DMS114 treated with DMSO at 0.1 percent for 48 hours (cell line): ENCODE measurements at regions not wholly inside any gene's neighbourhood (a gene's known extent, or its start where the extent isn't known, plus 50 kb on each side); places are given as distances from the start of the nearest gene placed in this dataset.

Source experiments
- DNase-seq: peaks from one replicate; lab custom pipeline; 2025; ENCODE audit not compliant: unreplicated experiment; lab: John Stamatoyannopoulos, UW

DNA sequence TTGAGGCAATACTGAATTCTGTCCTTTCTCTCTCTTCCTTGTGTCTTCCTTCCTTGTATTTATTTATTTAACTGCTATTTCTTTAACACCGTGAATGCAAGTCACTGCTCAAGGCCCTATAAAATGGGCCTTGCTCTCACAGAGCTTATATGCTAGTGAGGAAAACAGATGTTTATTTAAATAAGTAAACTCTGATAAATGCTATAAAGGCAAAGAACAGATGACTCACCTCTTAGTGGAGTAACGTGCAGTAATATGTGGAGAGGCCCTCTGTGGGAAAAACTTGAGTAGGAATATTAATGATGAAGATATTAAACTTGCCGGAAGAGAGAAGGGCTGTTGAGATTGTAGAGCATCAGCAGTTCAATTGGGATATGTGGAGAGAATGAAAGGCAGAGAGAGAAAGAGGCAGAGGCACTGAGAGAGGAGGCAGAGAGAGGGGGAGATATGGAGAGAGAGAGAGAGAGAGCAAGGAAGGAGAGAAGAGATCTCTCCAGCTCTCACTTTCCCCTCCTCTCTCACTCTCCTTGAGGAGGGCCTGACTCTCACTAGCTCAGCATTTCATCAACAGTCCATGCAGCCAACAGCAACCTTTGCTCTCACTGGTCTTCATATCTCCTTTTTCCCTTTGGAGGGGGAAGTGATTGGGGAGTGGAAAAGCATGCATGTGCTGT, 322.2 kb downstream of the LMX1A start:
- DNase-seq: no peak

DNA sequence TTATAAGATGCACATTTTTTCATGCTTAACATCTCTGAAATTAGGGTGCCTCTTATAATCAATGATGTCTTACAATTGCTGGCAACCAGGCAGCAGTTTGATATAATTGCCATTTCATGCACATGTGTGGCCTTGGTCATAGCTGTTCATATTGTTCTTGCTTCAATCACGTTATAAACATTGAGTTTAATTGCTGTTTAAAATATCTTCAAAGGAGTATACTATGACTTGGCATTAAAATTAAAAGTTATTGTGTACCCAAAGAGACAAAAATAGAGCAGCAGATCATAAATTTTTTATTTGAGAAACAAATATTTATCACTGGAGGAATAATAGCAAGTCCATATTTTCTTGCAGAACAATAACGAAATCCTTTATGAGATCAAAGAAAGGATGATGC, 325.5 kb downstream of the LMX1A start:
- no peak for DNase-seq

DNA sequence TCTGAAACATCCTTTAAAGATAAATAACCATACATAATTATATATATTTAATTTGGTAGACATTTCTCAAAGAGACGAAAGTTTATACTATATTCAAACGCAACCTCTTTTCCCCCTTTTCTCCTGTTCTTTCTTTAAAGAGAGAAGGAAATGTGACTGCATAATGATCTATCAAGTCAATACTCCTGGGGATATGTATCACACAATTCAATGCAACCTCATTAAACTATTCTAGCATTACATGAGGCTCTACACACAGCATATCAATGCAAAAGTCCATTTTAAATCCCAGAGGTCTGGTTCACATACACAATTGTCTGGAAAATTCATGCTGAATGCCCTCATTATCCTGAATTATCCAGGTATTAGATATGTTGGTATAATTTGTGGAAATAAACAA, 330.7 kb downstream of the LMX1A start:
- DNase-seq: no peak

DNA sequence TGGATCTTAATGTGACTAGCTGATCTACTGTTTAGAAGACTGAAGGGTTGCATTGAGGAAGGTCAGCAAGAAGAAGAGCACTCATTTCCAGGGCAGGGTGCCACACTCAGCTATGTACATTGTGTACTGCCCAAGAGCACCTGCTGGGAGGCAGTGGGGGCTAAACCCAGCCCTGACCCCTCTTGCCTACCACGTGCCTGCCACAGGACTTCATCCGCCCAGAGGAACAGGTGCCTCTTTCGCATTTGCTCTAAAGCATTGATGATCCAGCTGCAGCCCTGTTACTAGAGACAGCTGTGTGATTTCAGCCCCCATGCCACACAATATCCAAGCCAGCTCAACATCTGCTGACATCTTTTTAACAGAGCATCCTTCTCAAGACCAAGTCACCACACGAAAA, 341.8 kb downstream of the LMX1A start:
- DNase-seq: no peak

DNA sequence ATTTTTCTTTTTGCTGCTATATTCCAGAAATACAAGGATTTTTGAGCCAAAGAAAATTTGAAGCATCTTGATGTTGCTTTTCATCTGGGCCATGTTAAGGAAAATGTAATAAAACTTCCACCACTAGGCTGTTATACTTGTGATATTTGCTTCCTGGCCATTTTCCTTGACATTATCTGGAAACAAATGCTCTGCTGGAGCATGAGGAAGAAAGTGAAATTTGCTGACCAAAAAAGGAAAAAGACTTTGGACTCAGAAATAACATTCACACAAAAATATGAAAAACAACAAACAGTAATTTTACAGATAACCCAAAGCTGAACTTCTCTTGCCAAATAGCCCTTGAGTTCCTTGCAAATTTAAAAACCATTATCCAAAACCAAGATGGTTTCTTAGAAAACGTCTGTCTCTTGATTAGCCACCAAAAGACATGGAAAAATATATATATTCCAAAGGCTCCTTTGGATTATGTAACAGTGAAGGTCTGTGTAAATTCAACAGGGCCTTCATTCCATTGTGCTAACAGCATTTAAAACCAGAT, 344.5 kb downstream of the LMX1A start:
- DNase-seq: no peak

DNA sequence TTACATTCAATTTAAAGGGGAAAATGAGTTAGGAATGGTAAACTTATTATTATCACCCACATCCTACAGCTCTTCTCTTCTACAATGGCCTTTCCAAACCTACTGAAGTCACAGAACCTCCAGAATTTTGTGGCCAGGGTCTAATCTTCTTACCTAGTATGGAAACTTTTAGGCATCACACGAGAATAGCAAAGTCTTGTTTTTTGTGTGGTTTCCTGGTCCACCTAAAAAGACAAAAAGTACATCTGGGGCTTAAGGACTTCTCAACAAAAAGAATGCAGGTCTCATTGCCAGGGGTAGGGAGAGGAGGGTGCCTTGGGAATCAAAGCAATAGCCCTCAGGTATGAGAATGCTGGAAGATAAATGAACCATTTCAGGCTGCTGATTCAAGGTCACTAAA, 345.3 kb downstream of the LMX1A start:
- no peak for DNase-seq

DNA sequence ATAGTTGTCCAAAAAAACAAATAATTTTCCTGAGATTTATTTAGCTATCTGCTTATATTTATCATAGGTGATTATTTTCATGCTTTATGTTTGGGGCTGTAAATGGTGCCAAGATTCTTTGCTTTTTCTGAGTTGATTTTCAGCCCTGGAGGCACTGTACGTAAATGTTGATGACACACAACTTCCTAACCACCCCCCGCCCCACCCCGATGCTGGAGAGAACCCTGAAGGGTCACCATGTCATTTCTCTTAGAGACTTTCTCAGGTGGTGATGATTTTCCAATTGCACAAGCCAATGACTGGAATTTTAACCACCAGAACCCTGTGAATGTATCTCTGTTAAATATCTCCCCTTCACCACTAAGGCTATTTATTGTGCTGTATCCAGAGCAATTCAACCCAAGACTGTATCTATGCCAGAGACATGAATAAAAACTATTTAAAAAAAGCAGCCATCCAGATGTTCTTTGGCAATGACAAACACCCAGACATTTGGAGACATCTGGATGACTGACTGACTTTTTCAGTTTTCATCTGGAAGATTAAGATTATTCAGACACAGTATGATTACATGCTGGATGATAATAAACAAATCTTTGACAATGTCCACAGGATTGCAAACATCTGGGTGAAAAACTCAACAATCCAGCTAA, 346.0 kb downstream of the LMX1A start:
- DNase-seq: no peak

DNA sequence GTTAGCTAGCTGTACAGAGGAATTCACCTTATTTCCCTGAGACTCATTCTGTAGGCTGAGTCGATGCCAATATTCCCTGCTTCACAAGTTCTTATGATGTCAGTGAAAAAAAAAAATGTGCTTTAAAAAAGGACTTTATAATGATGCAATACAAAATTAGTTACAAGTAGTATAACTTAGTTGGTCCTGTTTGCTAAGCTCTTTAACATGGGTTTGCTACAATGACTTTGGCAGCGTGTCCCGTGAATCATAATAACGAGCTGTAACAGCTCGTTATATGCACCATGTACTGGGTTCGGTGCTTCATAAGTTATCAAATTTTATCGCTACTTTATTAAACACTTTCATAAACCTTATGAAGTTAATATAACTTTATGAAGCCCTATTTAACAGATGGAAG, 349.7 kb downstream of the LMX1A start:
- no peak for DNase-seq

DNA sequence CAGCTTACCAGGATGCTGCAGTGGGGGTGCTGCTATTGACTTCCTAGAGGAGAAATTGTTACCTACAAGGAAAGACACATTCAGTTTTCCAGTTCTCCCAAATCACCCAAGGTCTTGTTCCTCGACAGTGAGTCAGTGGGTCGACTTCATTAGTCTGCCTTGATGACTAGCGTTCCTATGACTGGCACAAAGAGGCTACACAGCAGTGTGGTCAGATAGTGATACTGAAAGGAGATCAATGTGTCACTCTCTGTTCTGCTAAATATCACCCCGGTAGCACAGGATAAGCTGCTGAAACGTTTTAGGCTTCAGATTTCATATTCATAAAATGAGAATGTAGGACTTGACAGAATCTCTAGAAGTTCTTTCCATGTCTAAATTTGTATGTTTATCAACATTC, 357.4 kb downstream of the LMX1A start:
- no peak for DNase-seq

DNA sequence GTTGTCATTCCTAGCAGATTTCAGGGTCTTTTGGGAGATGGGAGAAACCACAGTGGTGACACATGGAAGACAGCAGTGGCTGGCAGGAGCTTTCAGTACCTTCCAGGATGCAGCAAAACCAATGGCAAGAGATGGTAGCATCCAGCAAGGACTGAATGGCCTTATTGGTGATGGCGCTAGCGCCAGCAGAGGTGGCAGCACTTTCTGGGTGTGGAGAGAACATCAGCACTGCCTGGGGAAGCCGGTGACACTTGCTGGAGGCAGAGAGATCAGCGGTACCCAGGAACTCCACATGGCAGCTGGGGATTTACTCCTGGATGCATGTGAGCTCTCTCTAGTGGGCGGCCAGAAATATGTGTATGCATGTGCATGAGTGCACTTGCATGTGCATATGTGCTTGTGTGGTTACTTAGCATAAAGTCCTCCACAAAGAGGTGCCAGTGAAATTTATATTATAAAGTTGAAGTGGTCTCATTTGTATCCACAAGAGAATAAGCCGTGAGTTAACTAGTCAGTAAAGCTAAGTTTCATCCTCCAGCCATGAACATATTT, 364.7 kb downstream of the LMX1A start:
- DNase-seq: no peak

DNA sequence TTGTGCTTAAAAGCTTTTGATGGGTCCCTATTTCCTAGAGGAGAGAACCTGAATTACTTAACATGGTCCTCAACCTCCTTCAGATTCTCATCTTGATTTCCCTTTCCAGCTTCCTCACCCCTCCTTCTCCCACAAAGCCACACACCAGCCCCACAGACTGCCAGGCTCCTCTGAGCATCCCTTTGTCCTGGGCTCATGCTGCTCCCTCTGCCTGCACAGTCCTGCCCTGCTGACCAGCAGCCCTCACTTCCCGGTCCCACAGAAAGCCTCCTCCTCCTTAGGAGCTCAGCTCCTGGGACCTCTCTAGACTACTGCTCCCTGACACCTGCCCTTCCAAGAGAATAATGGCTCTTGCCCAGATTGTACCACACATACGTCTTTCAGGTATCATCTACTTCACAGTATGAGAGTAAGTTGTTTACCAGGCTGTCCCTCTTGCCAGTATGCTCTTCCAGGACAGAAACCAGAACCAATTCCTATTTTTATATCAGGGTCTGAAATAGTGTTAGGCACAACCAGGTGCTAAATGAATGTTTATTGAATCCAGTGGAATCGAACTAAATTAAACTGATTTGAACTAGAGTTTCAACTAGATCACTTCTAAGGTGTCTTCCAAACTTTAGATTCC, 373.4 kb downstream of the LMX1A start:
- DNase-seq: no peak

DNA sequence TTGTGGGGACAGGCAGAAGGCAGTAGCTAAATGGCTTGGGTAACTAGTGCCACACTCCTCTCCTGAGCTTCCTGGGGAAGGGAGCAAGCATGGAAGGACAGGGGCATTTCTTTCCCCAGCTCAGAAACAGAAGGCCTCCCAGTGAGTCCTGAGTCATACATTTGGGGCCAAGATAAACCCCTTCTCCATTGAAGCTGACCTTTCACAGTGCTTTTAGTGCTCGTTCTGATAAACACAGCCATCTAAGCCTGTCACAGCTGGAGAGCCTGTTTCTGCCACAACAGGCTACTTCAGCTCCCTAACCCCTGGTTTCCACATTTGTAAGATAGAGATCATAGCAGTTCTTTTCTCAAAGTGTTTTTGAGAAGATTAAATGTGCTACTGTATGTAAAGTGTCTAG, 374.0 kb downstream of the LMX1A start:
- no peak for DNase-seq

DNA sequence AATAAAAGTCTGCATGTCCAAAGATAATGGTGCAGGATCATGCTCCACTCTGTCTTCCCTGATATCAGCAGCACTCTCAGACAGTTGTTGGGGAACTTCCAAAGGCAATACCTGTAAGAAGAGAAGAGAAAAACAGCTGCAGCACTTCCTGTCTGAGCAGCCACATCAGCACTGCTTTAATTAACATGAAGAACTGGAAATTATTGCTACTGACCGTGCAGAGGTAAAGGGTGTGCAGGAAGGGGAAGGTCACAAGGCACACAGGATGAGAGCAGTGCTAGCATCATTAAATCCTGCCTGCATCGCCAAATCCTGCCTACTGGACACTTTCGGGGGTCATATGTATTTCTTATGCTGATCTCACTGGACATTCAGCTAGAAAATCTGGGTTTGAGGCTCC, 379.0 kb downstream of the LMX1A start:
- no peak for DNase-seq

DNA sequence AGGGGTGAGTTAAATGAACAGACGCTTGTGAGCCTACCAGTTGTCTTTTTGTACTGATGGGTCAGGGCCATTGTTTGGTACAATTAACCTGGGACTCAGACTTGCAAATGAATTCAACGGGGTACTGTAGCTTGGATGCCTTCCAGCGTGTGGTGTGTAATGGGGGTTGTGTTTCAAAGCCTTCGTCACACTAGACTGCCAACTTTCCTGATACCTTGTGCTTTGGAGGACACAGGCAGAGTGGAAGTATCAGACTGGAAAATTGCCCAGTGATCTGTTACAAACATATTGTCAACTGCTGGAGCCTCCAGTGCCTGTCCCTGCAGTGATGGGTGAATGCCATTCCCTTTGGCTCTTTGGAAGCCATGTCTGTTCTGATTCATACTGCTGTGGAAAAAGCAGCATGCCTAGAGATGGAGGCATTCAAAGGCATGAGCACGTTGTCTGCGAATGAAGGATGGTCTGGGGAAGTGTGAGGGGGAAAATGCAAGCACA, 384.5 kb downstream of the LMX1A start:
- DNase-seq: no peak

DNA sequence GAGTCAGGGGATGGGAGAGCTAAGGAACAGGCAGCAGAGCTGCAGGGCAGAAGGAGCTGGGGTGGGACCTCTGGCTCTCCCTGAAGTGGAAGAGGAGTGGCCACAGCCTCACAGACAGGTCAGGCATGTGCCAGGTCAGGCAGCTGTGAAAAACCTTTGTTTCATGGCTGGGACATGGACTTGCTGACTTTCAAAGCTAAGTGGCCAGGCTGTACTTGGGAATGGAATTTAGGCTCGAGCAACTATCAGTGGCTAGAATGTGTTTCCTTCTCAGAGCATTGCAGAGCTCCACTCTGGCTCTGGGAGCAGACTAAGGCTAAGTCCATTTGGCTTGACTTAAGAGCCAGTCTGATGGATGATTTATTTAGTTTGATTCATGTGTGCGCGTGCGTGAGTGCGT, 385.1 kb downstream of the LMX1A start:
- DNase-seq: no peak

DNA sequence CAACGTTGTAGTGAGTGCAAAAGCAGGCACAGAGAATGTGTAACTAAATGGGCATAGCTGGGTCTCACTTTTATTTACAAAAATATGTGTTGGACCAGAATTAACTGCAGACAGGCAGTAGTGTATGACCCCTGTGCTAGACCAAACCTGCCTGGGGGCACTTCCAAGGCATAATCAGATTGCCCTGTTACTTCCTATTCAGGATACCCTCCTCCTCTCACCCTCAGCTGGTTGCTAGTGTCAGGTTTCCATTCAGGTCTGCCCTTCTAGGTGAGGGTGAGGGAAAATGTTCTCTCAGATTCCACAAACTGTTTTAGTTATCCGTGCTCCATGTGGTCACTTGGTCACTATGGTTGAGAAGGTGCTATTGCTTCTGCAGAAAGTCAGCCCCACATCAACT, 387.3 kb downstream of the LMX1A start:
- DNase-seq: no peak

DNA sequence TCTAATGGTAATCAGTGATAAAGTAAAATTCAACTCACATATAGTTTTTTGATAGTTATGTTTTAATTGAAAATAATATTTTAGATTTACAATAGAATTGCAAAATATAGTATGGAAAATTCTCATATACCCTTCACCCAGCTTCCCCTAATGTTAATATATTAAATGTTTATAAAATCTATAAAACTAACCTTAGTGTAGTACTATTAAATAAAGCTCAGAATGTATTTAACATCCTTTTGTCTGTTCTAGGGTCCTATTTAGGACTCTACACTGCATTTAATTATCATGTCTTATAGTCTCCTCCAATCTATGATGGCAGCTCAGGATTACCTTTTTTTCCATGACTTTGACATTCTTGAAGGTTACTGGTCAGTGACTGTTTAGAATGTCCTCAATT, 389.2 kb downstream of the LMX1A start:
- DNase-seq: no peak

DNA sequence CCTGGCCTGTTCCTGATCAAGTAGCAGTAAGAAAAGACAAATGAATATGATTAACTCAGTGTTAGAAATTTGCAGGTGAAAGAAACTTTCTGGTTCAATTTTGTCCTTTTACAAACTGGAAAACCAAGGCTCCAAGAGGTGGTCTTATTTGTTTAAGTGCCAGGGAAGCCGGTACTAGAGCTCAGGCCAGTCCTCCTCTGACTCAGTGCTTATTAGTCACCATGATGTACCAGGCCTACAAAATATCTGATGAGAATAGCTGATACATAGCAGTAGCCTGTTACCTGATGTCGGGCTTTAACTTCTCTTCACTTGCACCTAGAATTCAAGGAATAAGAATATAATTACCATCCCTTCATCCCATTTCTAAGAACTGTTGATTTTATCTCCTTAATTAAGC, 394.8 kb downstream of the LMX1A start:
- DNase-seq: no peak

DNA sequence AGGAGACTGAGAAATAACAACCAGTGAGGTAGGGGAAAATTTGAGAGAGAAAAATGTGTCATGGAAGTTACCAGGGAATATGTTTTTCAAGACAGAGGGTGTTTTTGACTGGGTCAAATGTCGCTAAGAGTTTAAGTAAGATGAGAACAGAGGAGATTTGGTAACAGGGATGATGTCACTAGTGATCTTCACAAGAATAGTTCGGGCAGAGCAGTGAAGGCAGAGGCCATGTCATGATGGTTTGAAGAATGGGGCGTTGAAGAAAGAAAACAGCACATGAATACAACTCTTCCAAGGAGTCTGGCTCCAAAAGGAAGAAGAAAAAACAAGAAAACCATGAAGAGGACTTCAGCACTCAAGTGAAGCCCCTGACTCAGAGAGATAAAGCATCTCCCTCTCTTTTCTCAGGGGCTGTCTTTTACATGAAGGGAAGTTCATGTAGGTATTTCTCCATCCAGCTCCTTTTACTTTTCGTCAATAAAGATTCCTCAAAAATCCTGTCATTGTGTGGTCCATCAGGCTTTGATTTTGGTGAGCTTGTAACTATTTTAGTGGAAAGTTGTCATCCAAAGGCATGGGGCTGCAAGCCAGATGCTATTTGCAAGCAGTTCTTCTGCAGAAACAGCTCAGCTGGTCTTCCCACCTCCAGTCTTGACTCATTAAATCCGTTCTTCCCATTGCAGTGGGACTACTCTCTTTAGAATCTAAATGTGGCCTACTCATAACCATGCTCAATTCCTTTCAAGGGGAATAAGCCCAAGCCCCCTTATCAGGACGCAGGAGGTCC, 397.3 kb downstream of the LMX1A start:
- DNase-seq: no peak

DNA sequence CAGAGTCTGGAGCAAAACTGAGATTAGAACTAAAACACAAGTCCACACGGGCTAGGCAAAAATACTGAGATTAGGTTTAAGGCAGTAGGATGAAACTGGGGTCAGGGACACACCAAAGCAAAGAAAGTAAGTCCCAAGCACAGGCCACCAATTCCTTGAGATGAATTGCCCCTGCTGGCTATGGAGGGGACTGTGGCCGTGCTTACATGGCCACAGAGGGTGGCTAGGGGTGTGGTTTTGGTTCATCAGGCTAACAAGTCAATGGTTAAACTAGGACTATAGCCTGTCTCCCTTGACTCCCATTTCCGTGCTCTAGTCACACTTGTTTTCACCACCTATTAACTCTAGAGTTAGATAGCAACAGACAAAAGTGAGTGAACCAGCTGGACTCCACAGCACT, 394.8 kb downstream of the PBX1 start:
- no peak for DNase-seq

DNA sequence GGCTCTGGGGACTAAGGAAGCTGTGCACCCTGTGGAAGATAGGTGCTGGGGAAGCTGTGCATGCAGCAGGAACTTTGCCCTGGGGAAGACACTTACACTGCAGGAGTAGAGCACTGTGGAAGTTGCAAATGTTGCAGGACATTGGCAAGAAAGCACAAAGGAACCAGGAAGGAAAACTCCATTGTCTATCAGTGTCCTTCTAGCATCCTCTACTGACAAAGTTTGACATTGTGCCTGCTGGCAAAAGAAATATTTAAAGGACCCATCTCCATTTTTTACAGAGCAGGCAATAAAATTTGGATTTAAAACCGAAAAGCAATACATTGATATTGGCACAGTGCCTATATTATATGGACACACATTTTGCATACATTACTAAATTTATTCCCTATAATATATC, 394.1 kb downstream of the PBX1 start:
- no peak for DNase-seq
